Ectodermal cell (in vitro differentiated cells): ENCODE measurements at regions not wholly inside any gene's neighbourhood (a gene's known extent, or its start where the extent isn't known, plus 50 kb on each side); places are given as distances from the start of the nearest gene placed in this dataset.

Experiments
- H3K27ac ChIP-seq: 2 replicates; pipeline ENCODE4 v1.7.0; 2013; ENCODE audit warnings: mild to moderate bottlenecking, low read depth, low read length; ENCODE audit not compliant: insufficient read depth, poor library complexity, severe bottlenecking
- H3K27me3 ChIP-seq: 2 replicates; pipeline ENCODE4 v1.7.0; 2013; ENCODE audit warnings: mild to moderate bottlenecking, low read length; ENCODE audit not compliant: insufficient read depth, control insufficient read depth, poor library complexity, severe bottlenecking
- H3K36me3 ChIP-seq: one replicate; pipeline ENCODE4 v1.7.0; 2013; ENCODE audit warnings: low read length; ENCODE audit not compliant: control insufficient read depth, insufficient read depth
- H3K4me1 ChIP-seq: one replicate; pipeline ENCODE4 v1.7.0; 2013; ENCODE audit warnings: low read length; ENCODE audit not compliant: control insufficient read depth, insufficient read depth
- H3K4me3 ChIP-seq: 2 replicates; pipeline ENCODE4 v1.7.0; 2013; ENCODE audit warnings: low read depth, low read length, control low read depth; ENCODE audit not compliant: insufficient read depth
- H3K9me3 ChIP-seq: 2 replicates; pipeline ENCODE4 v1.7.0; 2013; ENCODE audit warnings: mild to moderate bottlenecking, low read length, moderate library complexity; ENCODE audit not compliant: control insufficient read depth
- WGBS, 2 experiments: methylation state at CpG; one replicate each; pipeline ENCODE4 v1.1.7; 2013; ENCODE audit warnings: missing lambda C conversion rate in 2 of 2; 5-methylcytosine and 5-hydroxymethylcytosine counted together

- H3K36me3 ChIP-seq = no peaks in the 10 kb centered on the region
- no peaks in the 10 kb centered on the region for H3K9me3 ChIP-seq
- H3K27me3 ChIP-seq = no peaks in the 10 kb centered on the region
- no peaks in the 10 kb centered on the region for H3K4me1 ChIP-seq
- 0% methylated on average over 1 of the region's 1 CpG for WGBS, 2 experiments
- H3K27ac ChIP-seq = no peak overlapping the region
- H3K4me3 ChIP-seq = no peak overlapping the region
Observed at GRCh38 chr2:12114816-12115215, 368.4 kb downstream of the LPIN1 start.

- H3K4me1 ChIP-seq = no peaks in the 10 kb centered on the region
- no peak overlapping the region for H3K27ac ChIP-seq
- no peaks in the 10 kb centered on the region for H3K36me3 ChIP-seq
- H3K27me3 ChIP-seq = no peaks in the 10 kb centered on the region
- no peaks in the 10 kb centered on the region for H3K9me3 ChIP-seq
- 72 to 73% methylated on average over 5 to 7 of the region's 7 CpGs for WGBS, 2 experiments
- H3K4me3 ChIP-seq = no peak overlapping the region
Observed at GRCh38 chr2:12116228-12116750, 369.9 kb downstream of the LPIN1 start.

- Histone ChIP-seq H3K36me3 (no peaks in the 10 kb centered on the region), H3K4me3 (no peak overlapping the region), H3K27me3 (no peaks in the 10 kb centered on the region), H3K27ac (no peak overlapping the region), H3K4me1 (no peaks in the 10 kb centered on the region), H3K9me3 (no peaks in the 10 kb centered on the region)
Observed at GRCh38 chr2:12119841-12120240, 373.4 kb downstream of the LPIN1 start.

- H3K4me3 ChIP-seq = no peak overlapping the region
- no peaks in the 10 kb centered on the region for H3K4me1 ChIP-seq
- WGBS, 2 experiments = 93 to 94% methylated on average over 7 of the region's 7 CpGs
- no peaks in the 10 kb centered on the region for H3K9me3 ChIP-seq
- no peaks in the 10 kb centered on the region for H3K27me3 ChIP-seq
- no peaks in the 10 kb centered on the region for H3K36me3 ChIP-seq
- no peak overlapping the region for H3K27ac ChIP-seq
Observed at GRCh38 chr2:12120281-12121150, 374.1 kb downstream of the LPIN1 start.

GRCh38 chr2:12124790-12125189 is 378.4 kb downstream of the LPIN1 start:
- Histone ChIP-seq H3K27me3 (no peaks in the 10 kb centered on the region), H3K36me3 (no peaks in the 10 kb centered on the region), H3K4me1 (no peaks in the 10 kb centered on the region), H3K4me3 (no peak overlapping the region), H3K27ac (no peak overlapping the region), H3K9me3 (no peaks in the 10 kb centered on the region)
- 95 to 100% methylated on average over 1 of the region's 1 CpG for WGBS, 2 experiments

- no peaks in the 10 kb centered on the region for H3K9me3 ChIP-seq
- no peak overlapping the region for H3K27ac ChIP-seq
- WGBS, 2 experiments = 87 to 89% methylated on average over 3 of the region's 3 CpGs
- no peaks in the 10 kb centered on the region for H3K36me3 ChIP-seq
- no peak overlapping the region for H3K4me3 ChIP-seq
- no peaks in the 10 kb centered on the region for H3K4me1 ChIP-seq
- no peaks in the 10 kb centered on the region for H3K27me3 ChIP-seq
Observed at GRCh38 chr2:12126318-12126717, 379.9 kb downstream of the LPIN1 start.

- Histone ChIP-seq H3K4me1 (no peaks in the 10 kb centered on the region), H3K27ac (no peak overlapping the region), H3K9me3 (no peaks in the 10 kb centered on the region), H3K4me3 (no peak overlapping the region), H3K27me3 (no peaks in the 10 kb centered on the region), H3K36me3 (no peaks in the 10 kb centered on the region)
- 88 to 94% methylated on average over 2 of the region's 2 CpGs for WGBS, 2 experiments
Observed at GRCh38 chr2:12127638-12128037, 381.2 kb downstream of the LPIN1 start.

GRCh38 chr2:12131975-12132374 is 385.5 kb downstream of the LPIN1 start:
- whole genome bisulfite sequencing, 2 experiments = 85 to 90% methylated on average over 3 of the region's 3 CpGs
- no peak overlapping the region for H3K27ac ChIP-seq
- no peaks in the 10 kb centered on the region for H3K4me1 ChIP-seq
- no peak overlapping the region for H3K4me3 ChIP-seq
- H3K36me3 ChIP-seq = no peaks in the 10 kb centered on the region
- no peaks in the 10 kb centered on the region for H3K27me3 ChIP-seq
- H3K9me3 ChIP-seq = no peaks in the 10 kb centered on the region

GRCh38 chr2:12141618-12142258 is 395.3 kb downstream of the LPIN1 start:
- Histone ChIP-seq H3K36me3 (no peaks in the 10 kb centered on the region), H3K4me3 (no peak overlapping the region), H3K9me3 (no peaks in the 10 kb centered on the region), H3K27ac (no peak overlapping the region), H3K27me3 (no peaks in the 10 kb centered on the region), H3K4me1 (no peaks in the 10 kb centered on the region)
- 92 to 100% methylated on average over 1 of the region's 1 CpG for WGBS, 2 experiments

- Histone ChIP-seq H3K4me1 (no peaks in the 10 kb centered on the region), H3K4me3 (no peak overlapping the region), H3K27me3 (no peaks in the 10 kb centered on the region), H3K27ac (no peak overlapping the region), H3K9me3 (no peaks in the 10 kb centered on the region), H3K36me3 (no peaks in the 10 kb centered on the region)
- 49 to 62% methylated on average over 4 to 6 of the region's 6 CpGs for WGBS, 2 experiments
Observed at GRCh38 chr2:12151716-12152115, 405.3 kb downstream of the LPIN1 start.
